HepG2 (cell line): ENCODE measurements at regions not wholly inside any gene's neighbourhood (a gene's known extent, or its start where the extent isn't known, plus 50 kb on each side); places are given as distances from the start of the nearest gene placed in this dataset.

Source experiments
- ATAC-seq: fragments of 200-7000 bp; cut with Tn5 transposase; 3 replicates; pipeline ENCODE4 v1.9.1; 2020; ENCODE audit warnings: mild to moderate bottlenecking, moderate library complexity
- BruUV-seq: library from RNA; stranded (reverse); fragments of 400-500 nt; replicated peaks from 2 replicates; lab custom pipeline; 2021; lab: Mats Ljungman, UMichigan
- CTCF ChIA-PET: fragments of 300-600 bp; formaldehyde crosslinking; extraction: SDS; loops from one replicate; lab custom pipeline; 2021; ENCODE audit warnings: low total read pairs, inconsistent platforms, low intra/inter-chr PET ratio; lab: Yijun Ruan, JAX
- POLR2A ChIA-PET: fragments of 350-600 bp; sonication (Branson Sonifier 250); formaldehyde crosslinking; loops from one replicate; lab custom pipeline; 2020; ENCODE audit warnings: antibody characterized with exemption, inconsistent platforms; lab: Yijun Ruan, JAX
- DNase-seq: peaks from one replicate; pipeline ENCODE4 v3.0.0-alpha.2; 2015; ENCODE audit warnings: low spot score
- FAIRE-seq: peaks from 3 replicates; lab custom pipeline; 2011; peaks lifted over from hg19 to GRCh38; lab: Jason Lieb, UNC
- H2AFZ ChIP-seq: one replicate; pipeline ENCODE4 v1.6.1; 2011; ENCODE audit warnings: low read length, inconsistent platforms
- H3K27ac ChIP-seq: fragments of 300-600 bp; 3 replicates; pipeline ENCODE4 v1.8.0; 2011; ENCODE audit warnings: mixed run types, mild to moderate bottlenecking, mixed read lengths, low read length, inconsistent platforms; ENCODE audit not compliant: insufficient read depth; ENCODE audit errors: extremely low read length
- H3K27me3 ChIP-seq, 2 experiments: fragments of 200-600 bp in 1 of 2; 2 replicates in 1 of 2; 3 replicates in 1 of 2; pipeline versions ENCODE4 v1.6.0 to v1.8.0; 2011; ENCODE audit warnings: low read length in 2 of 2, mild to moderate bottlenecking in 2 of 2, moderate library complexity in 2 of 2, inconsistent platforms in 1 of 2; ENCODE audit not compliant: insufficient read depth in 2 of 2, control insufficient read depth in 1 of 2
- H3K36me3 ChIP-seq, 2 experiments: fragments of 200-600 bp in 1 of 2; replicated peaks in 1 of 2; 2 replicates in 1 of 2; 3 replicates in 1 of 2; pipeline versions ENCODE4 v1.5.1 to v1.8.0; 2011; ENCODE audit warnings: low read length in 2 of 2, inconsistent platforms in 1 of 2; ENCODE audit not compliant: insufficient read depth in 2 of 2, control insufficient read depth in 1 of 2
- H3K4me1 ChIP-seq: 2 replicates; pipeline ENCODE4 v1.5.1; 2012; ENCODE audit warnings: low read length, inconsistent platforms; ENCODE audit not compliant: insufficient read depth
- H3K4me2 ChIP-seq: 2 replicates; pipeline ENCODE4 v1.6.0; 2011; ENCODE audit warnings: low read depth, low read length, inconsistent platforms
- H3K4me3 ChIP-seq, 3 experiments: fragments of 200-600 bp in 1 of 3; sonication (generic), shearing (Covaris generic) in 1 of 3; replicated peaks in 1 of 3; 2 replicates each; pipeline ENCODE4 v1.5.1; 2011 to 2016; ENCODE audit warnings: low read length in 3 of 3, inconsistent platforms in 2 of 3, low read depth in 2 of 3, mild to moderate bottlenecking in 2 of 3, control low read depth in 1 of 3, mixed read lengths in 1 of 3; ENCODE audit not compliant: insufficient read depth in 1 of 3
- H3K79me2 ChIP-seq: one replicate; pipeline ENCODE4 v1.6.1; 2011; ENCODE audit warnings: low read length, inconsistent platforms; ENCODE audit not compliant: insufficient read depth
- H3K9ac ChIP-seq: 2 replicates; pipeline ENCODE4 v1.6.0; 2011; ENCODE audit warnings: mild to moderate bottlenecking, low read depth, low read length, inconsistent platforms; ENCODE audit not compliant: insufficient read depth
- H3K9me3 ChIP-seq: 2 replicates; pipeline ENCODE4 v1.5.1; 2012; ENCODE audit warnings: mild to moderate bottlenecking, low read length
- H4K20me1 ChIP-seq: 2 replicates; pipeline ENCODE4 v1.6.0; 2011; ENCODE audit warnings: inconsistent platforms, mild to moderate bottlenecking, low read length, moderate library complexity; ENCODE audit not compliant: insufficient read depth
- CENPX ChIP-seq: sonication (generic); formaldehyde crosslinking; IDR thresholded peaks from 2 replicates; pipeline ENCODE4 v1.9.0; 2021; ENCODE audit warnings: mild to moderate bottlenecking, missing genetic modification reagents, moderate library complexity
- GLI4 ChIP-seq: sonication (generic); formaldehyde crosslinking; IDR thresholded peaks from 2 replicates; pipeline ENCODE4 v1.5.1; 2020; ENCODE audit warnings: missing genetic modification reagents, mild to moderate bottlenecking, moderate library complexity, borderline replicate concordance
- HNF4A ChIP-seq: sonication (generic); formaldehyde crosslinking; IDR thresholded peaks from 2 replicates; pipeline ENCODE4 v1.4.0; 2020; ENCODE audit warnings: missing genetic modification reagents
- KDM5B ChIP-seq: sonication (generic); formaldehyde crosslinking; IDR thresholded peaks from 2 replicates; pipeline ENCODE4 v1.4.0; 2020; ENCODE audit warnings: missing genetic modification reagents, mild to moderate bottlenecking, borderline replicate concordance
- MIXL1 ChIP-seq: IDR thresholded peaks from 2 replicates; pipeline ENCODE4 v1.6.1; 2016
- RARA ChIP-seq: IDR thresholded peaks from 2 replicates; pipeline ENCODE4 v1.6.1; 2016; ENCODE audit warnings: missing genetic modification reagents, missing compliant biosample characterization
- SMC3 ChIP-seq: IDR thresholded peaks from 2 replicates; pipeline ENCODE4 v1.6.1; 2011; ENCODE audit warnings: low read length, improper control_type of control experiment
- XRCC5 ChIP-seq: fragments of 200-400 bp; formaldehyde crosslinking; optimal IDR thresholded peaks from 2 replicates; pipeline ENCODE3; 2017; ENCODE audit warnings: mild to moderate bottlenecking, low read length
- ZNF652 ChIP-seq: IDR thresholded peaks from 2 replicates; pipeline ENCODE4 v1.6.1; 2016; ENCODE audit warnings: low read depth, borderline replicate concordance
- WGBS: methylation state at CpG from one replicate; pipeline ENCODE4 v1.1.6; 2017; ENCODE audit warnings: low lambda C conversion rate; 5-methylcytosine and 5-hydroxymethylcytosine counted together
- in situ Hi-C: cut with HindIII; loops from 2 replicates; pipeline ENCODE4 v1.10.0; 2017; ENCODE audit warnings: low pct_unique_long_range_greater_than_20kb; ENCODE audit not compliant: extremely low pct_ligation_motif_present
- intact Hi-C: fragments of 100-400 bp; cut with micrococcal nuclease; formaldehyde crosslinking; loops from one replicate; pipeline ENCODE4 v1.10.0; 2022; ENCODE audit not compliant: unreplicated experiment
- TF ChIP-seq, protein P1 (sequence below): sonication (generic); formaldehyde crosslinking; IDR thresholded peaks from 2 replicates; pipeline ENCODE4 v1.4.0; 2020; ENCODE audit warnings: missing genetic modification reagents, borderline replicate concordance
- TF ChIP-seq, protein P2 (sequence below): sonication (generic); formaldehyde crosslinking; IDR thresholded peaks from 2 replicates; pipeline ENCODE4 v1.4.0; 2020; ENCODE audit warnings: missing genetic modification reagents
- TF ChIP-seq, protein P3 (sequence below): sonication (generic); formaldehyde crosslinking; IDR thresholded peaks from 2 replicates; pipeline ENCODE4 v1.8.0; 2022; ENCODE audit warnings: missing genetic modification reagents, mild to moderate bottlenecking, borderline replicate concordance

DNA sequence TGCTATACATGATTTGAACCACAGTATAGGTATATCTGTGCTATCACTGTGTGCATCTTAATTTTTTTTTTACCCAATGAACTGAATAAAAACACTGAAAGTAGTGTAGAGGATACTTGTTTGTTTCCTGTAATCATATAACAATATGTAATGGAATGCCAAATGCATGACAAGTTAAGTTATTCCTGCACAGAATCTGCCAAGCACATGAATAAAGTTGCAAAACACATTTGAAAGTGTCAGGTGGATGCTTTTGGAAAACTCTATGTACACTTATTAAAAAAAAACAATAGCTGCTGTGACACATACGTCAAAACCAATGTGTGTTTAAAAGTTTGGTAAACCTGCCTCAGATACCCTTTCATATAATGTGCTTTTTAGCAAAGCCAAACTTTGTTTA is 1638.1 kb upstream of the SEL1L start:
- WGBS: 7% methylated on average over 1 of the region's 1 CpG
- POLR2A ChIA-PET: no interaction called here
- H3K27me3 ChIP-seq: no peaks in the 10 kb centered on the region
- FAIRE-seq: no peak
- H3K4me2 ChIP-seq: no peak overlapping the region
- TF ChIP-seq, protein P1, sequence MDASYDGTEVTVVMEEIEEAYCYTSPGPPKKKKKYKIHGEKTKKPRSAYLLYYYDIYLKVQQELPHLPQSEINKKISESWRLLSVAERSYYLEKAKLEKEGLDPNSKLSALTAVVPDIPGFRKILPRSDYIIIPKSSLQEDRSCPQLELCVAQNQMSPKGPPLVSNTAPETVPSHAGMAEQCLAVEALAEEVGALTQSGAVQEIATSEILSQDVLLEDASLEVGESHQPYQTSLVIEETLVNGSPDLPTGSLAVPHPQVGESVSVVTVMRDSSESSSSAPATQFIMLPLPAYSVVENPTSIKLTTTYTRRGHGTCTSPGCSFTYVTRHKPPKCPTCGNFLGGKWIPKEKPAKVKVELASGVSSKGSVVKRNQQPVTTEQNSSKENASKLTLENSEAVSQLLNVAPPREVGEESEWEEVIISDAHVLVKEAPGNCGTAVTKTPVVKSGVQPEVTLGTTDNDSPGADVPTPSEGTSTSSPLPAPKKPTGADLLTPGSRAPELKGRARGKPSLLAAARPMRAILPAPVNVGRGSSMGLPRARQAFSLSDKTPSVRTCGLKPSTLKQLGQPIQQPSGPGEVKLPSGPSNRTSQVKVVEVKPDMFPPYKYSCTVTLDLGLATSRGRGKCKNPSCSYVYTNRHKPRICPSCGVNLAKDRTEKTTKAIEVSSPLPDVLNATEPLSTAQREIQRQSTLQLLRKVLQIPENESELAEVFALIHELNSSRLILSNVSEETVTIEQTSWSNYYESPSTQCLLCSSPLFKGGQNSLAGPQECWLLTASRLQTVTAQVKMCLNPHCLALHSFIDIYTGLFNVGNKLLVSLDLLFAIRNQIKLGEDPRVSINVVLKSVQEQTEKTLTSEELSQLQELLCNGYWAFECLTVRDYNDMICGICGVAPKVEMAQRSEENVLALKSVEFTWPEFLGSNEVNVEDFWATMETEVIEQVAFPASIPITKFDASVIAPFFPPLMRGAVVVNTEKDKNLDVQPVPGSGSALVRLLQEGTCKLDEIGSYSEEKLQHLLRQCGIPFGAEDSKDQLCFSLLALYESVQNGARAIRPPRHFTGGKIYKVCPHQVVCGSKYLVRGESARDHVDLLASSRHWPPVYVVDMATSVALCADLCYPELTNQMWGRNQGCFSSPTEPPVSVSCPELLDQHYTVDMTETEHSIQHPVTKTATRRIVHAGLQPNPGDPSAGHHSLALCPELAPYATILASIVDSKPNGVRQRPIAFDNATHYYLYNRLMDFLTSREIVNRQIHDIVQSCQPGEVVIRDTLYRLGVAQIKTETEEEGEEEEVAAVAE (CRISPR knock-in tag): no peak
- TF ChIP-seq CENPX (CRISPR knock-in tag) (no peak), XRCC5 (no peak), HNF4A (CRISPR knock-in tag) (no peak), ZNF652 (CRISPR knock-in tag) (no peak), GLI4 (CRISPR knock-in tag) (no peak), SMC3 (no peak), KDM5B (CRISPR knock-in tag) (no peak), RARA (CRISPR knock-in tag) (no peak), MIXL1 (no peak)
- TF ChIP-seq, protein P2, sequence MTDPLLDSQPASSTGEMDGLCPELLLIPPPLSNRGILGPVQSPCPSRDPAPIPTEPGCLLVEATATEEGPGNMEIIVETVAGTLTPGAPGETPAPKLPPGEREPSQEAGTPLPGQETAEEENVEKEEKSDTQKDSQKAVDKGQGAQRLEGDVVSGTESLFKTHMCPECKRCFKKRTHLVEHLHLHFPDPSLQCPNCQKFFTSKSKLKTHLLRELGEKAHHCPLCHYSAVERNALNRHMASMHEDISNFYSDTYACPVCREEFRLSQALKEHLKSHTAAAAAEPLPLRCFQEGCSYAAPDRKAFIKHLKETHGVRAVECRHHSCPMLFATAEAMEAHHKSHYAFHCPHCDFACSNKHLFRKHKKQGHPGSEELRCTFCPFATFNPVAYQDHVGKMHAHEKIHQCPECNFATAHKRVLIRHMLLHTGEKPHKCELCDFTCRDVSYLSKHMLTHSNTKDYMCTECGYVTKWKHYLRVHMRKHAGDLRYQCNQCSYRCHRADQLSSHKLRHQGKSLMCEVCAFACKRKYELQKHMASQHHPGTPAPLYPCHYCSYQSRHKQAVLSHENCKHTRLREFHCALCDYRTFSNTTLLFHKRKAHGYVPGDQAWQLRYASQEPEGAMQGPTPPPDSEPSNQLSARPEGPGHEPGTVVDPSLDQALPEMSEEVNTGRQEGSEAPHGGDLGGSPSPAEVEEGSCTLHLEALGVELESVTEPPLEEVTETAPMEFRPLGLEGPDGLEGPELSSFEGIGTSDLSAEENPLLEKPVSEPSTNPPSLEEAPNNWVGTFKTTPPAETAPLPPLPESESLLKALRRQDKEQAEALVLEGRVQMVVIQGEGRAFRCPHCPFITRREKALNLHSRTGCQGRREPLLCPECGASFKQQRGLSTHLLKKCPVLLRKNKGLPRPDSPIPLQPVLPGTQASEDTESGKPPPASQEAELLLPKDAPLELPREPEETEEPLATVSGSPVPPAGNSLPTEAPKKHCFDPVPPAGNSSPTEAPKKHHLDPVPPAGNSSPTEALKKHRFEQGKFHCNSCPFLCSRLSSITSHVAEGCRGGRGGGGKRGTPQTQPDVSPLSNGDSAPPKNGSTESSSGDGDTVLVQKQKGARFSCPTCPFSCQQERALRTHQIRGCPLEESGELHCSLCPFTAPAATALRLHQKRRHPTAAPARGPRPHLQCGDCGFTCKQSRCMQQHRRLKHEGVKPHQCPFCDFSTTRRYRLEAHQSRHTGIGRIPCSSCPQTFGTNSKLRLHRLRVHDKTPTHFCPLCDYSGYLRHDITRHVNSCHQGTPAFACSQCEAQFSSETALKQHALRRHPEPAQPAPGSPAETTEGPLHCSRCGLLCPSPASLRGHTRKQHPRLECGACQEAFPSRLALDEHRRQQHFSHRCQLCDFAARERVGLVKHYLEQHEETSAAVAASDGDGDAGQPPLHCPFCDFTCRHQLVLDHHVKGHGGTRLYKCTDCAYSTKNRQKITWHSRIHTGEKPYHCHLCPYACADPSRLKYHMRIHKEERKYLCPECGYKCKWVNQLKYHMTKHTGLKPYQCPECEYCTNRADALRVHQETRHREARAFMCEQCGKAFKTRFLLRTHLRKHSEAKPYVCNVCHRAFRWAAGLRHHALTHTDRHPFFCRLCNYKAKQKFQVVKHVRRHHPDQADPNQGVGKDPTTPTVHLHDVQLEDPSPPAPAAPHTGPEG (CRISPR knock-in tag): no peak
- TF ChIP-seq, protein P3, sequence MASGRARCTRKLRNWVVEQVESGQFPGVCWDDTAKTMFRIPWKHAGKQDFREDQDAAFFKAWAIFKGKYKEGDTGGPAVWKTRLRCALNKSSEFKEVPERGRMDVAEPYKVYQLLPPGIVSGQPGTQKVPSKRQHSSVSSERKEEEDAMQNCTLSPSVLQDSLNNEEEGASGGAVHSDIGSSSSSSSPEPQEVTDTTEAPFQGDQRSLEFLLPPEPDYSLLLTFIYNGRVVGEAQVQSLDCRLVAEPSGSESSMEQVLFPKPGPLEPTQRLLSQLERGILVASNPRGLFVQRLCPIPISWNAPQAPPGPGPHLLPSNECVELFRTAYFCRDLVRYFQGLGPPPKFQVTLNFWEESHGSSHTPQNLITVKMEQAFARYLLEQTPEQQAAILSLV (CRISPR knock-in tag): no peak
- TF ChIP-seq, all 625 proteins: peak for 0
- ATAC-seq (no peak), DNase-seq (no peak)
- Histone ChIP-seq H2AFZ (no peak overlapping the region), H3K9ac (no peak overlapping the region), H3K9me3 (peaks cover 23% of the 10 kb centered on the region), H3K4me1 (no peaks in the 10 kb centered on the region), H3K36me3 (no peaks in the 10 kb centered on the region), H3K27ac (no peak overlapping the region), H3K79me2 (no peaks in the 10 kb centered on the region), H3K4me3 (no peak overlapping the region), H4K20me1 (no peaks in the 10 kb centered on the region)
- intact Hi-C loops: no loop called here
- BruUV-seq: no TSS peak
- CTCF ChIA-PET: no interaction called here
- in situ Hi-C loops: no loop called here
